ENCODE measurements at regions not wholly inside any gene's neighbourhood (a gene's known extent, or its start where the extent isn't known, plus 50 kb on each side); places are given as distances from the start of the nearest gene placed in this dataset.

DNA sequence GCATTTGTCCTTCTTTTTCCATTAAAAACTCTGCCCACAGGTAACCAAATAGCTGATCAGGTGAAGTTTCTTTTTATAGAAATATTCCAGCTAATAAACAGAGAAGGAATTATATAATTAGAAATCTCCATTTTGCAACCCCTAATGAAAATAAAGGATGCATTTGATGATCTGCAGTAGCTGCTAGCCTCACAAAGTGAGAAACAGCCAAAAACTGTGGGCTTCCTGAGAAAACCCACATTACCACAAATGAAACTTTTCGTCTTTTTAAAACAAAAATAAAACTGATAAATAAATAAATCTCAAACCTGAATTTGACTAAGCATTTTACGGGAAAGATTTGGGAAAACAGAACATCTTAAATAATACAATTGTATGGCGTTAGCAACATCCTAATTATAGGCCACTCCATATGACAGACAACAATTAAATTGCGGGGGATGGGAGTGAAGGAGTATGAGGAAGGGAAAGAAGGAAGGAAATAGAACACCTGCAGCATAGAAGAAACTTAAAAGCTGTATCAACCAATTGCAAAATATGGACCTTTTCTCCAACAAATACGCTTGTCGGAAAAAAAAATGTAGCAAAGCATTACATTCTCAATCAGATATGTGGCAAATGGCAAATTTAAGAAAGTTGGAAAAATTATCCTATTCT is 283.0 kb upstream of the ITGA1 start:
- Mint-ChIP-seq H3K9me3 (ENCODE audit: unreplicated experiment) (no peaks in the 10 kb centered on the region), H3K36me3 (ENCODE audit: low read depth, unreplicated experiment) (no peaks in the 10 kb centered on the region), H3K27me3 (ENCODE audit: unreplicated experiment) (no peaks in the 10 kb centered on the region), H3K27ac (ENCODE audit: unreplicated experiment) (no peak overlapping the region), H3K4me3 (ENCODE audit: unreplicated experiment) (no peak overlapping the region), H3K4me1 (ENCODE audit: unreplicated experiment) (peaks cover 4% of the 10 kb centered on the region)
- TF ChIP-seq, protein P1, sequence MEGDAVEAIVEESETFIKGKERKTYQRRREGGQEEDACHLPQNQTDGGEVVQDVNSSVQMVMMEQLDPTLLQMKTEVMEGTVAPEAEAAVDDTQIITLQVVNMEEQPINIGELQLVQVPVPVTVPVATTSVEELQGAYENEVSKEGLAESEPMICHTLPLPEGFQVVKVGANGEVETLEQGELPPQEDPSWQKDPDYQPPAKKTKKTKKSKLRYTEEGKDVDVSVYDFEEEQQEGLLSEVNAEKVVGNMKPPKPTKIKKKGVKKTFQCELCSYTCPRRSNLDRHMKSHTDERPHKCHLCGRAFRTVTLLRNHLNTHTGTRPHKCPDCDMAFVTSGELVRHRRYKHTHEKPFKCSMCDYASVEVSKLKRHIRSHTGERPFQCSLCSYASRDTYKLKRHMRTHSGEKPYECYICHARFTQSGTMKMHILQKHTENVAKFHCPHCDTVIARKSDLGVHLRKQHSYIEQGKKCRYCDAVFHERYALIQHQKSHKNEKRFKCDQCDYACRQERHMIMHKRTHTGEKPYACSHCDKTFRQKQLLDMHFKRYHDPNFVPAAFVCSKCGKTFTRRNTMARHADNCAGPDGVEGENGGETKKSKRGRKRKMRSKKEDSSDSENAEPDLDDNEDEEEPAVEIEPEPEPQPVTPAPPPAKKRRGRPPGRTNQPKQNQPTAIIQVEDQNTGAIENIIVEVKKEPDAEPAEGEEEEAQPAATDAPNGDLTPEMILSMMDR (IDR thresholded peaks at IDR 0.05; ENCODE audit: unreplicated experiment): no peak
- no peak for DNase-seq (ENCODE audit: low spot score)

DNA sequence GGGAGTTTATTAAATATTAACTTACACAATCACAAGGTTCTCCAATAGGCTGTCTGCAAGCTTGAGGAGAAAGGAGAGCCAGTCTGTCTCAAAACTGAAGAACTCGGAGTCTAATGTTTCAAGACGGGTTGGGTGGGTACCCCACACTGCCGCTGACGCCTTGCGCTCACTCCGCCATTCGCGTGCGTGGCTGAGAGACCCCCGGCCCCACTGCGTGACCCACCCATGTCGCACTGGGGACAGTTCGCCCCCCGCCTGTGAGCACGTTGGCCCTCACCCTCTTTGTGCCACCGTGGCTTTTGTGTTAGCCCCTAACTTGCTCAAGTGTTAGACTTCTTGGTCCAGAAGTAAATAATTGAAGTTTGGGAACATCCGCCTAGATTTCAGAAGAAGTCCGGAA is 270.0 kb upstream of the ITGA1 start:
- Mint-ChIP-seq H3K4me3 (ENCODE audit: unreplicated experiment) (no peak overlapping the region), H3K9me3 (ENCODE audit: unreplicated experiment) (no peaks in the 10 kb centered on the region), H3K36me3 (ENCODE audit: low read depth, unreplicated experiment) (no peaks in the 10 kb centered on the region), H3K27ac (ENCODE audit: unreplicated experiment) (no peak overlapping the region), H3K27me3 (ENCODE audit: unreplicated experiment) (no peaks in the 10 kb centered on the region), H3K4me1 (ENCODE audit: unreplicated experiment) (no peaks in the 10 kb centered on the region)
- no peak for DNase-seq (ENCODE audit: low spot score)
- TF ChIP-seq, protein P1 (IDR thresholded peaks at IDR 0.05; ENCODE audit: unreplicated experiment): no peak

DNA sequence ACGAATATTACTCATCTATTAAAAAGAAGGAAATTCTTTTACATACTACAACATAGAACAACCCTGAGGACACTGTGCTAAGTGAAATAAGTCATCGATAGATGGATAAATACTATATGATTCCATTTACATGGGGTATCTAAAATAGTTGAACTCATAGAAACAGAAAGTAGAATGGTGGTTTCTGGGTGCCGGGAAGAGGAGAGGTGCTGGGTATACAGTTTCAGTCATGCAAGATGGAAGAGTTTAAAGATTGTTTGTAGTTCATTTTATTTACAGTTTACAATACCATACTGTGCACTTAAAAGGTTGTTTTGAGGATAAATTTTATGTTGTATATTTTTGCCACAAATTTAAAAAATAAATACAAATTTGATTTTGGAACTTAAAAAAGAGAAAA is 267.5 kb upstream of the ITGA1 start:
- TF ChIP-seq, protein P1 (IDR thresholded peaks at IDR 0.05; ENCODE audit: unreplicated experiment): no peak
- no peaks in the 10 kb centered on the region for H3K36me3 Mint-ChIP-seq (ENCODE audit: low read depth, unreplicated experiment)
- no peaks in the 10 kb centered on the region for H3K27me3 Mint-ChIP-seq (ENCODE audit: unreplicated experiment)
- no peaks in the 10 kb centered on the region for H3K9me3 Mint-ChIP-seq (ENCODE audit: unreplicated experiment)
- no peak for DNase-seq (ENCODE audit: low spot score)
- H3K27ac Mint-ChIP-seq (ENCODE audit: unreplicated experiment): no peak overlapping the region
- no peaks in the 10 kb centered on the region for H3K4me1 Mint-ChIP-seq (ENCODE audit: unreplicated experiment)
- H3K4me3 Mint-ChIP-seq (ENCODE audit: unreplicated experiment): no peak overlapping the region

DNA sequence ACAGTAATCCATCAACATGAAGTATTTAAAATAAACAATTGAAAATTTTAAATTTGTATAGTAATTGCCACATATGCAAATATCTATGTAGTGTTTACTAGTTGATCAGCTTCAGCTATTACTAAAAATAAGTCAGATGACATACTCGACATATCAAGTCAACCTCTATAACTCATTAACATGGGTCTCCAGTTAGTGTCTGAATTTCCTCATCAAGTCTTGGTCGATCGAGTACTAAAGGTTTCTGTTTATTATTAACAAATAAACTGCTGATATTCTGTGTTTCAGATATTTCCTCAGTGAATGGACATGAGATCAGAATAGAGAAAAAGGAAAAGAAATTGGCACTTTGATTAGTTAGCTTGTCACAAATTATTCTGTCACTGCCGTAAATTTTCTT is 266.5 kb upstream of the ITGA1 start:
- no peak for DNase-seq (ENCODE audit: low spot score)
- no peak overlapping the region for H3K27ac Mint-ChIP-seq (ENCODE audit: unreplicated experiment)
- H3K4me1 Mint-ChIP-seq (ENCODE audit: unreplicated experiment): no peaks in the 10 kb centered on the region
- no peaks in the 10 kb centered on the region for H3K27me3 Mint-ChIP-seq (ENCODE audit: unreplicated experiment)
- no peaks in the 10 kb centered on the region for H3K9me3 Mint-ChIP-seq (ENCODE audit: unreplicated experiment)
- TF ChIP-seq, protein P1 (IDR thresholded peaks at IDR 0.05; ENCODE audit: unreplicated experiment): no peak
- no peaks in the 10 kb centered on the region for H3K36me3 Mint-ChIP-seq (ENCODE audit: low read depth, unreplicated experiment)
- no peak overlapping the region for H3K4me3 Mint-ChIP-seq (ENCODE audit: unreplicated experiment)

DNA sequence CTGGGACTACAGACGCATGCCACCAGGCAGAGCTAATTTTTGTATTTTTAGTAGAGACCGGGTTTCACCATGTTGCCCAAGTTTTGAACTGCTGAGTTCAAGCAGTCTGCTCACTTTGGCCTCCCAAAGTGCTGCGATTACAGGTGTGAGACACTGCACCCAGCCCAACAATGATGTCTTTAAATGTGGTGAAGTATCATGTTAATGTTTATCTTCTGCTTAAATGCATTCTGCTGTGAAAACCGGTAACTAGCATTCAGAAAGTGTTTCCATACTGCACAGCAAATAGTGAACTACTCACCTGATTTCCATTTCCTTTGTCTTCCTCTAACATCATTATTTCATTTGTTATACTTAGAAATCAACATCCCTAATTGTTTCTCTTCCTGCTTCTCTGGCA is 264.0 kb upstream of the ITGA1 start:
- Mint-ChIP-seq H3K4me3 (ENCODE audit: unreplicated experiment) (no peak overlapping the region), H3K36me3 (ENCODE audit: low read depth, unreplicated experiment) (no peaks in the 10 kb centered on the region), H3K9me3 (ENCODE audit: unreplicated experiment) (no peaks in the 10 kb centered on the region), H3K4me1 (ENCODE audit: unreplicated experiment) (no peaks in the 10 kb centered on the region), H3K27me3 (ENCODE audit: unreplicated experiment) (no peaks in the 10 kb centered on the region), H3K27ac (ENCODE audit: unreplicated experiment) (no peak overlapping the region)
- DNase-seq (ENCODE audit: low spot score): no peak
- TF ChIP-seq, protein P1 (IDR thresholded peaks at IDR 0.05; ENCODE audit: unreplicated experiment): no peak

Data from endothelial cell (in vitro differentiated cells).